Body of pancreas (tissue), 4 donors: ENCODE measurements at regions not wholly inside any gene's neighbourhood (a gene's known extent, or its start where the extent isn't known, plus 50 kb on each side); places are given as distances from the start of the nearest gene placed in this dataset.

Experiments
- CTCF ChIP-seq, 7 experiments: fragments of 450-650 bp in 4 of 7; fragments of 200-600 bp in 3 of 7; sonication (generic) in 3 of 7; IDR thresholded peaks; one replicate each; pipeline ENCODE4 v1.5.1; 2016 to 2019; ENCODE audit warnings: antibody characterized with exemption in 7 of 7
- POLR2A ChIP-seq, 3 donors: fragments of 450-650 bp; IDR thresholded peaks; one replicate each; pipeline ENCODE4 v1.6.1; 2016; ENCODE audit warnings: antibody characterized with exemption in 3 of 3, mild to moderate bottlenecking in 2 of 3

- TF ChIP-seq CTCF (IDR thresholded peaks at IDR 0.05): no peak
- no peak for TF ChIP-seq POLR2A (IDR thresholded peaks at IDR 0.05)
These were observed 493.3 kb downstream of the BRD1 start for GRCh38 chr22:49334449-49334789.
